HG02642 (cell line): ENCODE measurements at regions not wholly inside any gene's neighbourhood (a gene's known extent, or its start where the extent isn't known, plus 50 kb on each side); places are given as distances from the start of the nearest gene placed in this dataset.
"Not testable (repeated sequence)": the region's sequence is repeated elsewhere in the genome, so short reads cannot be mapped to it uniquely, and the experiment has no call there.

Experiments used
- ATAC-seq: cut with Tn5 transposase; IDR thresholded peaks from one replicate; pipeline ENCODE4 v1.9.1; 2021; ENCODE audit warnings: mild to moderate bottlenecking; ENCODE audit not compliant: unreplicated experiment, poor library complexity

DNA sequence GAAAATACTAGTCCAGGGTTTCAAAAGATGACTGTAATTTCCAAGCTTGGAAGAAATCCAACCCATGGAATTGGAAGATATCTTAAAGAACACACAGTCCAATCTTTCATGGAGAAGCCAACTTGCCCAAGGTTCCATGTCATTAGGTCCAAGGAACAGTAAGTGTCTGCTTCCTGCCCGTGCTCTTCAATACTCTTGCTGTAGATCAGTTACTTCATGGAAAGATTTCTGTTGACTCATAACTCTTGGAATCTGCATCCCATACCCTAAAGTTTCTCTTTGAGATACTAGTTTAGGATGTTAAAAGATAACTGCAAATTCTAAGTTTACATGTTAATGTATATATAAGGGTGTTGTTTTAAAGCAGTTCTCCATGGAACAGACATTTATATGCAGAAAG lies 127.9 kb upstream of the SLC13A1 start:
- ATAC-seq, result no peak

DNA sequence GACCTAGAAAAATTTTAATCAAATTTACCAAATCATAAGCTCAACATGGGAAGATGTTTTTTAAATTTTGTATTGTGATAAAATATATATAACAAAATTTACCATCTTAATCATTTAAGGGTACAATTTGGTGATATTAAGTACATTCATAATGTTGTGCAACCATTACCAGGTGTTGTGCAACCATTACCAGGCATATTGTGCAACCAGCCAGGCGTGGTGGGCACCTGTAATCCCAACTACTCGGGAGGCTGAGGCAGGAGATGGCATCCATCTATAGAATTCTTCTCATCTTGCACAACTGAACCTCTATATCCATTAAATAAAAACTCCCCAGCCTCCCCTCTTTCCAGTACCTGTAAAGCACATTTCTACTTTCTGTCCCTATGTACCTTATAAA lies 124.5 kb upstream of the SLC13A1 start:
- ATAC-seq, result no peak

DNA sequence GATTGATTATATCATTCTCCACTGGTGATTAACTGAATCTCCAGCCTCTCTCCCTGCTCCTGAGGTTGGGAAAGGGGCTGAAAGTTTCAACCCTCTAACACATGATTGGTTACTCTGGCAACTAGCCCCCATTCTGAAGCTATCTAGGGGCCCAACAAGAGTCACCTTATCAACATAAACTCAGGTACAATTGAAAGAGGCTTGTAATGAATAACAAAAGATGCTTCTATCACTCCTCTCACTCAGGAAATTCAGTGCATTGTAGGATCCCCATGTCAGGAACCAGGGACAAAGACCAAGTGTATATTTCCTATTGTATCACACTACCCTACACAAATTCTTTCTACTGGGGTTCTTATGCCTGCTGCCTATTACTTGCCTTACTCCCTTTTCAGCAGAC lies 123.9 kb upstream of the SLC13A1 start:
- ATAC-seq, result no peak

DNA sequence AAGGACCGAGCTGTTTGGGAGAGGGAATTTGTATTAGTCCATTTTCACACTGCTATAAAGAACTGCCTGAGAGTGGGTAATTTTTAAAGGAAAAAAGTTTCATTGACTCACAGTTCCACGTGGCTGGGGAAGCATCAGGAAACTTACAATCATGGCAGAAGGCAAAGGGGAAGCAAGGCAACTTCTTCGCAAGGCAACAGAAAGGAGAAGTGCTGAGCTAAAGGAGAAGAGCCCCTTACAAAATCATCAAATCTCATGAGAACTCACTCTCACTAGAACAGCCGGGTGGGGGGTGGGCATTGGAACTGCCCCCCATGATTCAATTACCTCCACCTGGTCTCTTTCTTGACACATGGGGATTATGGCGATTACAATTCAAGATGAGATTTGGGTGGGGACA lies 121.8 kb upstream of the SLC13A1 start:
- ATAC-seq, result not testable (repeated sequence)

DNA sequence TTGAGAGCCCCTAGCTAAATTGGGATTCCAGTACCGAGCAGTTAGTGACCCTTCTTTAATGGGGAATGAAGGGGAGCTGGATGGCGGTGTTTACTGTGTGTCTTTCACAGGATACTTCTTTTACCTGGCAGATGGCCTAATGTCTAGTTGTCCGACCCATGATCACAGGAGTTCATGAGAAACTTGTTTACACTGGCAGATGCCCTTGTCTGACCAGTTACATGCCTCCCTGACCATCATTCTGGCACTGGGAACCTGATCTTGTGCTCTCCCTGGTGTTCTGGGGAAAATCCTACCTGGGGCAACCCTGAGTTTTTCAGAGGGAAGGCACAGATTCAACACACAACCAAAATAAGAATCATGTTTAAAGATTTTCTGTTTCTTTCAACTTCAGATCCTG lies 120.1 kb upstream of the SLC13A1 start:
- ATAC-seq, result no peak

DNA sequence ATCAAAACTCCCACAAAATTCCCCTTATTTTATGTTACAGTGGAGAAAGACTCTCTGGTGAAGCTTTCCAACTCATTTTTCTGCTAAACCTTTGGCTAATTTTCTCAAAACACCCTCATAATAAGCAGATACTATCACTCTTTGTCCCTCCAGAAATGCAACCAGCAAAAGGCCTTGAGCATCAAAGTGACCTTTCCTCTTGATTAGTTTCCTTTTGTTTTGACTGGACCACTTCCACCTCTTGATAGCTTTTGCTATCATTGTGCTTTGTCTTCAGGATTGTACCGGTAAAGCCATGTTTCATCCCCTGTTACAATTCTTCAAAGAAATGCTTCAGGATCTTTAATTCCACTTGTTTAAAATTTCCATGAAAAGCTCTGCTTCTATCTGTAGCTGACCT lies 115.1 kb upstream of the SLC13A1 start:
- no peak for ATAC-seq

DNA sequence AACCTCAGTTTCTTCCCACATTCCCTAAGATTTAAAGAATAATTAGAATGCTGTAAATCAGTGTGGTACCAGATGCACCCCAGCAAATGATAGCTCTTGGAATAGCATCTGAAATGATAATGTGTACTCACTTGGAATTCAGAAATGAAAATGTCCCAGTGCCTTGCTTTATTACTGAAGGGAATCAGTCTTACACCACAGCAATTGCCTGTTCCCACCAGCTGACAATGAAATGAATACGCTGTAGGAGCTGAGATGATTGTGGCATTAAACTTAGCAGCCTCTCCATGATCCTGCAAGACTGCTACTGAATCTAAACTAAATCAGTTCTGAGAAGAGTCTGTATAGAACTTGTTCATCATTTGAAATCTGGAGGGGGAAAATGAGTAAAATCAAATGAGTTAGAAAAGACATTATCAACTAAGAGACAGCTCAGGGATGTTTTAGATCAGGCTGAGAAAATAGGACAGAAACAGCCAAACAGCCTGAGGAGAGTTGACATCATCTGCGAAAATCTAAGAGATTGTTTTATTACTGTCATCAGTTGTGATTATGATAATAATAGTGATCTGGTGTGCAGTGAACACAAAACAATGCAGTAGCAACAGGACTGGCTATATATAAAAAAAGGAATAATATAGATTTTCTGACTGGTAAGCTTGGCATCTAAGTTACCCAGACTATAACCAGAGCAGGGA lies 108.6 kb upstream of the SLC13A1 start:
- ATAC-seq, result no peak

DNA sequence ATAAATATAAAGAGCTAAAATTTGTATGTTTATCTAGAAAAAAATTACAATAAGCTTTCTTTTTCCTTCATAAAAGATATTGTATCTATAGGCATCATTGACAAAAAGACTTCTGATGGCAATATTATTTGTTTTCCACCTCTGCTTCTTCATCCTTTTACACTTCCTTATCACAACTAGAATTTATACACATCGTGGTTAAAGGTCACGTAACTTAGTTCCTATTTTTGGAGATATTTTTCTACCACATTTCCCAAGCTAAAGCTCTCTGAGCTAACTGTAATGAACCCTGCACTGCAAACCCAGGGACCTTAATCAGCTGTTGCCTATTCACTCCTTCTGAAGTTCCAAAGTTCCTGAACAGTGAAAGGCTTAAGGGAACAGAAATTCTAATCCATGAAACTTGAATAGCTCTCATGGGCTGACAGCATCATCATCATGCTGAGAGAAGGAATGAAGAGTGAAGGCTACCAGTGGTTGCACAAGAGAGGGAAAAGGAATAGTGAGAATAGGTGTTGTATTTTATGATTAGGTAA lies 106.1 kb upstream of the SLC13A1 start:
- no peak for ATAC-seq

DNA sequence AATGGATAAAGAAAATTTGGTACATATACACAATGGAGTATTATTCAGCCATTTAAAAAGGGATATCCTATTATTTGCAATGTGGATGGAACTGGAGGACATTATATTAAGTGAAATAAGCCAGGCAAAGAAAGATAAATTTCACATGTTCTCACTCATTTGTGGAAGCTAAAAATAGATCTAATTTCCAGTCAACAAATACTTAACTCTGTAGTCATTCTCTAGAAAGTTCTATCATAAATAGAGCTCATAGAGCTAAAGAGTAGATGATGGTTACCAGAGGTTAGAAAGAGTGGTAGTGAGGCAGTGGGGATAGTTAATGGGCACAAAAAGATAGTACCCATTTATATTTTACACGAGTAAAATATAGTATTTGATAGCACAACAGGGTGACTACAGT lies 104.2 kb upstream of the SLC13A1 start:
- ATAC-seq, result no peak

DNA sequence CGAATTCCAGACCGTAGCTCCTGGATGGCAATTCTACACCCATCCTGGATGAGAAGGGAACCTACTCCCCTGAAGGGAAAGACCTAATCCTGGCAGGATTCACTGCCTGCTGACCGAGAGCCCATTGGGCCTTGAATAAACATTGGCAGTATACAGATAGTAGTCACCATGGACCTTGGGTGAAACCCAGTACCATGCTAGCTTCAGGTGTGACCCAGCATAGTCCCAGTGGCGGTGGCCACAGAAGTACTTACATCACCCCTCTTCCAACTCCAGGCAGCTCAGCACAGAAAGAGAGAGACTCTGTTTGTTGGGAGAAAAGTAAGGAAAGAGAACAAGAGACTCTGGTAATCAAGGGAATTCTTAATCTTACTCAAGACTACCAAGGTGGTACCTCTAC lies 97.2 kb upstream of the SLC13A1 start:
- ATAC-seq, result no peak

DNA sequence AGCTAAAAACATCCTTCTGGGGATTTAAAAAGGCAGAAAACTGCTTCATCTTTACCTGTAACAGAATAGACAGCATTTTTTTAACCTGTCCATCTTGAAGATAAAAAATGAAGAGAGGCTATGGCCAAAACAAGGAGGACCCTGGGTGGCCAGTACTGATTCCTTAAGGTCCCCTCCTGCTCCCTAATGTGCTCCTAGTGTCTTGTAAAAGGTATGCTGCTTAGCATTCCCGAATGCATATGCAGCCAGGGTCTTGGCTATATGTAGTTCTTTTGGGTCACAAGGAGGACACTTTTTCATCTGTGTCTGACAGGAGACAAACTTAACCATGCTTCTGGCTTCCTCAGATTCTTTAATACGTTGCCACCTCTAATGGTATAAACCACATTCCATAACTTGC lies 93.9 kb upstream of the SLC13A1 start:
- ATAC-seq, result no peak

DNA sequence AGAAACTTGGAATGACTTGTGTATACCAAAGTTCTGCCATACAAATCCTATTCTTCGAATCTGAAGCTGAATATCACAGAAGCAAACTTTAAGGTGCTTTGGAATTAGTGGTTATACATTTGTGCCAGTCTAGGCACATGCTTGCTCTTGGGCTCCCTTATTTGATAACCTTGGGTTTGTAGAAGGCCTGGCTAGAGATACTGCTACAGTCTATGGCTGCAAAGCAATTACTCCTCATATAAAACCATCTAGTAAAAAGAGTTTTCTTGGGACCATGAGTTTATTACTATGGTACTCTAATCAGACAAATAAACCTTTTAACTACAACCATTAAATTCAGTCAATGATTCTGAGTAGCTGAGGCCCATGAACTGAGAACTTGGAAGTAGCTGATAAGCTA lies 92.5 kb upstream of the SLC13A1 start:
- no peak for ATAC-seq

DNA sequence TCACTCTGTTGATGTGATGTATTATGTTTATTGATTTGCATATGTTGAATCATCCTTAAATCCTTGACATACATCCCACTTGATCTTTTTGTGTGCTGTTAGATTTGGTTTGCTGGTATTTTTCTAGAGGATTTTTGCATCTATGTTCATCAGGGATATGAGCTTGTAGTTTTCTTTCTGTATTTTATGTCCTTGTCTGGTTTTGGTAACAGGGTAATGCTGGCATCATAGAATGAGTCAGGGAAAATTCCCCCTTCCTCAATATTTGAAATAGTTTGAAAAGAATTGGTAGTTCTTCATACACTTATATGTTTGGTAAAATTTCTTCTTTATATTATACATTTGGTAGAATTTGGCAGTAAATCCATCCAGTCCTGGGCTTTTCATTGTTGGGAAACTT lies 89.4 kb upstream of the SLC13A1 start:
- no peak for ATAC-seq

DNA sequence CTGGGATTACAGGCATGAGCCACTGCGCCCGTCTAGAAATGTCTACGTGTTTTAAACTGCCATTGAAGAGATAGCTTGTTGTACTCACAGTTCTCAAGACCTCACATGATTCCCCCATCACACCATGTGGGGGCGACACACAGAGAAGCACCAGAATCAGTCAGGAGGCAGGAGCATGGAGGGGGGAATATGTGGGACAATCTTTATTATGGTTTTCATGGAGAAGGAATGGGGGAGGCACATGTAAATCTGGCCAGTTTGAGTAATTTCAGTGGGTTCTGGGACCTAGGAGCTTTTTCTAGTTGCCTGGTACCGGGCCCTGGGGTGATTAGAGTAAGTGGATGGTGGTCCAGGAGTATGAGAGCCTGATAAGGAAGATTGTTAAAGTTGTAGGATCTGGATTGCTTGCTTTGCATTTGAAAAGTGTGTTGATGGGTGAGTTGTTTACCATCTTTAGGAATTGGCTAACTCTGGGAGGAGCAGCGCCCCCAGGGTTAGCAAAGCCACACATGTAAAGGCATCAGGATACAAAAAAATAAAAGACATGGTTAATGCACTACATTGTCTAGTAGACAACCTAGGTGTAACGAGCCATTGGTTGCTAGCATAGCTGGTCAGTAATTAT lies 85.4 kb upstream of the SLC13A1 start:
- no peak for ATAC-seq

DNA sequence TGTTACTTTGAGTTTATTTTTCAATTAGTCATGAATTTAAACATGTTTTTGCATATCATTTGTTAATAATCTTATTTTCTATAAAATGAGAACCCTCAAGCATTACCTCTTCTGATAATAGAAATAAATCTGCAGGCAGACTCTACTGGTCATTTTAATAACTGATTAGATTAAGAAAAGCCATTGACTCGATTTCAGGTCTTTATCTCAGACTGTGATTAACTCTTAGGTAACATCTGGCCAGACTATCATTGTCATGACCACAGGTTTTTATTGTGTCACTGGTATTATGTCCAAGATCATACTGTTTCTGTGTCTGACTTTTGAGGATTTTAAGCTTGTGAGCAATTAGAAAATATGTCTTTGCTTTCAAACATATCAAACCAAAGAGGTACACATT lies 83.6 kb upstream of the SLC13A1 start:
- ATAC-seq, result no peak

DNA sequence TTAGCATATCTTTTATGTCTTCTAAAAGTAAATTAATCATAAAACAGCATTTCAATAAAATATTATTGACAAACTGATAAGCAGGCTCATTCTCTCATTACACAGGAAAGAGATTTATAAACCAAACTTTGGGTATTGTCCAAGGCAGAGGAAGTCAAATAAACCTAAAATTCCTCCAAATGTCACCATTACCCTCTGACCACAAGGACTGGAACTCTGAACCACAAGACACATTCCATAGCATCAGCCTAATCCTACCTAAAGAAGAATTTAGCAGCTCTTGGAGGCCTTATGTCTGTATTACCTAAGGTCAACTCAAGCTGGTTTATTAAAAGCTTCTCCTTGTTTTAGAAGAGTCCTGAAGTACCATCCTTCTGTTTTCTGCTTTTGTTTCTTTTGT lies 82.4 kb upstream of the SLC13A1 start:
- no peak for ATAC-seq

DNA sequence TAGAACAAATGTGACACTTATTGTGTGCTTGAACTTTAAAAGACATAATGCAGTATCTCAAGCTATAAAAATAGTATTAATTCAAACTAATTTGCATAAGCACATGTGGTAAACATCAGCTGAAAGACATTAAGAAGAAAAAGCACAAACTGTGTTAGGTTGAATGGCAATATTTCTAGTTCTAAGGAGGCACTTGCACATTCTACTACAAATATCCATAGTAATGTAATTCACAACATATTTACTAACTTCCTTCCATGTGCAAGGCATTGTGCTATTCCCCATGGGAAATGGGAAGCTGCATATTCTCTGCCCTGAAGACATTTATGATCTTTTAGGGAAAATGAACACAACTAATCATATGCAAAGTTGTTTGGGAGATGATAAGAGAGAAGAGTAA lies 80.2 kb upstream of the SLC13A1 start:
- no peak for ATAC-seq

DNA sequence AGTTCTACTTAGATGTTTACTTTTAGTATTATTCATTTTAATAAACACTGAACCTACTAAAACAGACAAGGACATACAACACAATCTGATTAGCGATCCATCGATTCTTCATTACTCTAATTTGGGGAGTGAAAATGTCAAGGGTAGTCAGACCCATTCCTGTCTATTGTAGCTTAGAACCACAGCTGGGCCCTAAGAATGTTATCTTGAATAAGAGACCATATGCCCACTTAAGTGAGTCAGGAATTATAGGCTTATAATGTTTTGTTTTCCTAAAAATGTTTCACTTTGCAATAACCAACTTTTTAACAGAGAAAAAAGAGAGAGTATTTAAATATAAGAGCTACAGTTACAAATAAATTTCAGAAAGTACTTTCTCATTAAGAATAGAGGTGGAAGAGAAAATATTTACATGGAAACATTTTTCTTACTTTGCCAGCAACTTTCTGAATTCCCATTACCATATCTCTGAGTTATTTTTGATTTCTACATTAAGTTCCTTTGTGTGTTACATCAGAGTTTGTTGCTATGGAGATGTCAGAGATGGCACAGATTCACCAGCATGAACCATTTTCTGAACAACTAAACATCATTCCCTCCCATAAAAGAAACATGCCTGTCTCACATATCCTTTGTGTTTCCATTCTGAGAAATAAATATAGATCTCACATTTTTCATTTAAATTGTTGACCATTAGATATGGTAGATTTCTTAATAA lies 75.4 kb upstream of the SLC13A1 start:
- no peak for ATAC-seq

DNA sequence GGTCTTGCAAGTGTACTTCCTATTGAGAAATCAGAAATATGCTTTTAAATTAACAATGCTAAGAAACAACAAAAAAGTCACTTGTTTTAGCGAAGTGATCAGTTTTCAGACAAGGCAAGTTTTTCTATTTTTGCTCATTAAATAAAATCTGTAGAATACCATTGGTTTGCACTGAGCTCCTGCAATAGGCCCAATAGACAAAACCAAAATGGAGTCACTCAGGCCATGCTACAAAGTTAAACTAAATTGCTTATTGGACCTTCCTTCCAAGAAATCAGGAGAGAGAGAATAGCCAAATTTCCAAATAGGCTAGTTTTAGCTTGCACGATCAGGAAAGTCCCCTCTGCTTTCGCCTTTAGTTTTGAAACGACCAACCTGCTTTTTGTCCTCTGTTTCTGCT lies 73.4 kb upstream of the SLC13A1 start:
- ATAC-seq, result no peak

DNA sequence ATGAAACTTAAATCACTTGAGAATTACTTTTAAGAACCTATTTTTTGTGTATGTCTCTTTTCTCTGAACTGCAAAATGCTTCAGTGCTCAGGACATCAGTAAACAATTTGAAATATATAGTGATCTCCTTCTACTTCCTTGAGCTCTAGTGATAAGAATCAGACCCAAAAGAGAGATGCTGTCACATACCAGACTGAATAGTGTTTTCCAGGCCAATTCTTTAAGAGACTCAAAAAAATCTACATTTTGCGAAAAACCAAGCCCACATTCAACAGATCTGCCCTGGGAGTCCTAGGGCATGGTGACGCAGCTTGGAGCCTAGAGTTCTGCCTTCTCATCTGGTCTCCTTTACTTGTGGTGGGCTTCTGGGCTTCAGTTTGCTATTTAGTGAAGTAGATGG lies 72.1 kb upstream of the SLC13A1 start:
- ATAC-seq, result no peak

DNA sequence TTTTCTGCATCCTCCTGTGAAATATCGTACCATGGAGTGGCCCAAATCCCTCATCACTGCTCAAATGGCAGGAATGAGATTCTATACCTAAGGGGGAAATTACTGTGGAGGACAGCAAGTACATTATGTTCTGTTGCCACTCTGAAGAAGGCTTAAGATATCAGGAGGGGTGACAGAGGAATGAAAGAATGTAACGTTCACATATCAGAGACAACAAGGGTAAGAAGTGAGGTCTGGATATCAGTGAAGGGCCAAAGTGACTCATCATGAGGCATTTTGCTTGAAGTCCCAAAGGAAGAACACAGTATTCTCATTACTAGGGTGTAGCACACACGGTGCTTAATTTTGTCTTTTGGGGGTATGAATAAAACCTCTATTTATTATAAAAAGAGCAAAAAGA lies 71.5 kb upstream of the SLC13A1 start:
- ATAC-seq, result no peak

DNA sequence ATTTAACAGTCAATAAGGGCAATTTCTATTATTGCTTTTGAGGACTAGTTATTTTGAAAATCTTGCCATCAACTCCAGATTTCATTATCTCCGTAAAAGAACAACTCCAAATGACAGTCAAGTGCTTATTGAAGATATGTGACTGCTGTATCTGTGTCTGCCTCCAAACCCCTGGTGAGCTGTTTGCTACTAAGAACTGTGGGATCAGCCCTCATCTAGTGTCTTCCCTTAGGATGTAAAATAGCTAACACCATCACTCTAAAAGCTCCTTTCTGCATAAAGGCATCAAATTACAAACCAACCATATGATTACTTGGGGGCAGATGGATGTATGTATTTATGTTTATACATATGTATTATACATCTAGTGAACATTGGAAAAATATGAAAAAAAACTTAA lies 70.8 kb upstream of the SLC13A1 start:
- no peak for ATAC-seq
